ENCODE measurements at regions not wholly inside any gene's neighbourhood (a gene's known extent, or its start where the extent isn't known, plus 50 kb on each side); places are given as distances from the start of the nearest gene placed in this dataset.

DNA sequence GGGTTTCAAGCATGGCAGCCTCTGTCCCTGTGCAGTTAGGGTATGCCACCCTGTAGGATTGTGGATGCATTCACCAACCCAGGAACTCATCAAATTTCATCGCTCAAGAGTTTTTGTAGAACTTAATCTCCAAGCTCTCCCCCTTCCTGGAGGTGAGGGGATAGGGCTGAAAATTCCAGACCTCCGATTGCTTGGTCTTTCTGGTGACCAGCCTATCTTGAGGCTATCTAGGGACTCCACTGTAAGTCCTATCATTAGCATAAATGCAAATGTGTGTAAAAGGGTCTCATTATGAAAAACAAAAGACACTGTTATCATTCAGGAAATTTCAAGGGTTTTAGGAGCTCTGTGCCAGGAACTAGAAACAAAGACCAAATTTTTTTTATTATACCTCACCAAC, 244.0 kb downstream of the DUSP6 start:
- Mint-ChIP-seq H3K9me3 (ENCODE audit: unreplicated experiment) (no peaks in the 10 kb centered on the region), H3K27me3 (ENCODE audit: insufficient read depth, unreplicated experiment) (no peaks in the 10 kb centered on the region)
- TF ChIP-seq, protein P1, sequence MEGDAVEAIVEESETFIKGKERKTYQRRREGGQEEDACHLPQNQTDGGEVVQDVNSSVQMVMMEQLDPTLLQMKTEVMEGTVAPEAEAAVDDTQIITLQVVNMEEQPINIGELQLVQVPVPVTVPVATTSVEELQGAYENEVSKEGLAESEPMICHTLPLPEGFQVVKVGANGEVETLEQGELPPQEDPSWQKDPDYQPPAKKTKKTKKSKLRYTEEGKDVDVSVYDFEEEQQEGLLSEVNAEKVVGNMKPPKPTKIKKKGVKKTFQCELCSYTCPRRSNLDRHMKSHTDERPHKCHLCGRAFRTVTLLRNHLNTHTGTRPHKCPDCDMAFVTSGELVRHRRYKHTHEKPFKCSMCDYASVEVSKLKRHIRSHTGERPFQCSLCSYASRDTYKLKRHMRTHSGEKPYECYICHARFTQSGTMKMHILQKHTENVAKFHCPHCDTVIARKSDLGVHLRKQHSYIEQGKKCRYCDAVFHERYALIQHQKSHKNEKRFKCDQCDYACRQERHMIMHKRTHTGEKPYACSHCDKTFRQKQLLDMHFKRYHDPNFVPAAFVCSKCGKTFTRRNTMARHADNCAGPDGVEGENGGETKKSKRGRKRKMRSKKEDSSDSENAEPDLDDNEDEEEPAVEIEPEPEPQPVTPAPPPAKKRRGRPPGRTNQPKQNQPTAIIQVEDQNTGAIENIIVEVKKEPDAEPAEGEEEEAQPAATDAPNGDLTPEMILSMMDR (IDR thresholded peaks at IDR 0.05; ENCODE audit: insufficient read depth in 1 of 2, low read depth in 1 of 2, low read length in 1 of 2, severe bottlenecking in 1 of 2, unreplicated experiment in 1 of 2) = no peak

DNA sequence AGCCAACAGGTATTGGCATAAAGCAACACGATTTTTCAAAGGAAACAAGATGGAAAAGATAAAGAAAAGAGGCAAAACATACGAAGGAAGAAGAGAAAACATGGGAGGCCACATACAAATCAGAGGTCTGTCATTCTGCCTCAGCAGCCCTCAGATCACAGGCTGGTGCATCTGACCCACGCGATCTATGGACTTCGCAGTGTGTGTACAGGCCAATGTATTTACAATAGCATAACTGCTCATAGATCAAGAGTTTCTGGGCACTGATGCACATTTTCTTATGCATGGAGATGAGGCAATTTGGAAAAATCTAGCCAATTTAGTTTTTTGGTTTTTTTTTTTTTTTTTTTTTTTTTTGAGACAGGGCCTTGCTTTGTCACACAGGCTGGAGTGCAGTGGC, 245.4 kb downstream of the DUSP6 start:
- intact Hi-C loops (cut with micrococcal nuclease; ENCODE audit: unreplicated experiment) = no loop called here
- Mint-ChIP-seq H3K27me3 (ENCODE audit: insufficient read depth, unreplicated experiment) (no peaks in the 10 kb centered on the region), H3K9me3 (ENCODE audit: unreplicated experiment) (no peaks in the 10 kb centered on the region), H3K27ac (ENCODE audit: unreplicated experiment) (no peak overlapping the region), H3K4me1 (ENCODE audit: low read depth, unreplicated experiment) (no peaks in the 10 kb centered on the region), H3K36me3 (ENCODE audit: insufficient read depth, unreplicated experiment) (no peaks in the 10 kb centered on the region), H3K4me3 (ENCODE audit: unreplicated experiment) (no peak overlapping the region)
- Histone ChIP-seq H3K4me1 (no peaks in the 10 kb centered on the region), H3K27me3 (replicated peaks; ENCODE audit: control insufficient read depth, insufficient read depth, low read length) (no peaks in the 10 kb centered on the region), H3K36me3 (ENCODE audit: control insufficient read depth, insufficient read depth, low read length) (no peaks in the 10 kb centered on the region), H3K9me3 (no peaks in the 10 kb centered on the region), H3K4me3 (ENCODE audit: low read depth, low read length) (no peak overlapping the region)
- CTCF ChIA-PET = no interaction called here
- BruUV-seq (replicated peaks) = no TSS peak
- POLR2A ChIA-PET = no interaction called here
- TF ChIP-seq, protein P1 (IDR thresholded peaks at IDR 0.05; ENCODE audit: insufficient read depth in 1 of 2, low read depth in 1 of 2, low read length in 1 of 2, severe bottlenecking in 1 of 2, unreplicated experiment in 1 of 2) = no peak
- DNase-seq = no peak

More for the DNA sequence above, 244.0 kb downstream of the DUSP6 start:
- H3K4me1 Mint-ChIP-seq (ENCODE audit: low read depth, unreplicated experiment) = no peaks in the 10 kb centered on the region
- Histone ChIP-seq H3K9me3 (no peaks in the 10 kb centered on the region; the same call in 1 of the 2 replicates), H3K4me1 (no peaks in the 10 kb centered on the region), H3K36me3 (ENCODE audit: control insufficient read depth, insufficient read depth, low read length) (no peaks in the 10 kb centered on the region), H3K4me3 (ENCODE audit: low read depth, low read length) (no peak overlapping the region), H3K27me3 (replicated peaks; ENCODE audit: control insufficient read depth, insufficient read depth, low read length) (no peaks in the 10 kb centered on the region)
- intact Hi-C loops (cut with micrococcal nuclease; ENCODE audit: unreplicated experiment) = no loop called here
- no peak overlapping the region for H3K27ac Mint-ChIP-seq (ENCODE audit: unreplicated experiment)
- H3K4me3 Mint-ChIP-seq (ENCODE audit: unreplicated experiment) = no peak overlapping the region
- ChIA-PET POLR2A (no interaction called here), CTCF (no interaction called here)
- DNase-seq = no peak
- no peaks in the 10 kb centered on the region for H3K36me3 Mint-ChIP-seq (ENCODE audit: insufficient read depth, unreplicated experiment)
- BruUV-seq (replicated peaks) = no TSS peak

DNA sequence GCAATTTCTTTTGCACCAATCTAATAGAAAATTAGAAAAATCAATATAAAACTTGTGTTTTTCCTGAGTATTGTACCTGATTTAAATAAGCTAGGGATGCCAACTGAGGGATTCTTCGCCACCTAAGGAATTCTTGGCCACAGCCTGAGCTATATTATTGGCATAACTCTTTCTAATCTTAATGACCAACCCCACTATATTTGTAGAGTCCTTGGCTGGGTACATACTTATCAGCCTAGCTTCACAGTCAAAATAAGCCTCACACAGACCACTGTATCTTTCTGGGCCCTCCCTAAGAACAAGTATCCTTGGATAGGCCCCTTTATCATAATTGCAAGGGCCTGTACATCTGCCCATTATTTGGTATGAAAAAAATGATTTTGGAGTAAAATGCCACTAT, 247.1 kb downstream of the DUSP6 start:
- ChIA-PET CTCF (no interaction called here), POLR2A (no interaction called here)
- Histone ChIP-seq H3K27me3 (replicated peaks; ENCODE audit: control insufficient read depth, insufficient read depth, low read length) (no peaks in the 10 kb centered on the region), H3K4me3 (ENCODE audit: low read depth, low read length) (no peak overlapping the region), H3K4me1 (no peaks in the 10 kb centered on the region), H3K9me3 (no peaks in the 10 kb centered on the region), H3K36me3 (ENCODE audit: control insufficient read depth, insufficient read depth, low read length) (no peaks in the 10 kb centered on the region)
- no TSS peak for BruUV-seq (replicated peaks)
- no peak overlapping the region for H3K4me3 Mint-ChIP-seq (ENCODE audit: unreplicated experiment)
- no peak for DNase-seq
- H3K27ac Mint-ChIP-seq (ENCODE audit: unreplicated experiment) = no peak overlapping the region
- H3K27me3 Mint-ChIP-seq (ENCODE audit: insufficient read depth, unreplicated experiment) = no peaks in the 10 kb centered on the region
- TF ChIP-seq, protein P1 (IDR thresholded peaks at IDR 0.05; ENCODE audit: insufficient read depth in 1 of 2, low read depth in 1 of 2, low read length in 1 of 2, severe bottlenecking in 1 of 2, unreplicated experiment in 1 of 2) = no peak
- H3K9me3 Mint-ChIP-seq (ENCODE audit: unreplicated experiment) = no peaks in the 10 kb centered on the region
- intact Hi-C loops (cut with micrococcal nuclease; ENCODE audit: unreplicated experiment) = no loop called here
- no peaks in the 10 kb centered on the region for H3K36me3 Mint-ChIP-seq (ENCODE audit: insufficient read depth, unreplicated experiment)
- H3K4me1 Mint-ChIP-seq (ENCODE audit: low read depth, unreplicated experiment) = peaks cover 7% of the 10 kb centered on the region

All from Caco-2 (cell line).